ENCODE measurements at regions not wholly inside any gene's neighbourhood (a gene's known extent, or its start where the extent isn't known, plus 50 kb on each side); places are given as distances from the start of the nearest gene placed in this dataset.
"Not testable (repeated sequence)": the region's sequence is repeated elsewhere in the genome, so short reads cannot be mapped to it uniquely, and the experiment has no call there.

DNA sequence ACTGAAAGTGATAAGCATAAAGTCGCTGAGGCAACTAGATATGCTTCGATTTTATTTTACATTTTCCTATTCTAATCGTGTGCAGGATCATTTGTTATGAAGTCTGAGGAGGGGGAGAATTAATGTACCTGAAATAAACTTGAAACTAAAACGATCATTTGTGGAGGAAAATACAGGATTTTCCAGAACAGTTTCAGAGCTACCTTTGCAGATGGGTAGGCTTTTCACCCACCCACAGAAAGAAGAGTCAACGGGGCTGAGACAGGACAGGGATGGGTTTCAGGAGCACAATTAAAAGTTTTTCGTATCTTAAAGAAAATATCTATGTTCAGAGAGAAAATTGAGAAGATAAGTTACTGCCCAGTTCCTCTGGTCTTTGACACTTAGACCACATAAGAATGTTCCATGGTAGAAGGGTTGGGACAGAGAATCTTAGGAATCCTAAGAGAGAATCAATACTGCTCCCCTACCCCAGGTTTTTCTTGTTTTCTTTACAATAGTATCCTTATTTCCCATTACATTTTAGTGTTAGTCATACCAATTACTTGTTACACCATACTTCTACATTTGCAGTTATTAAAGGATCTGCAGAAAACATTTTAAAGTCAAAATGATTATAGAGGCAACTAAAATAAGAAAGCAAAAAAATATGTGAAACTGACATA lies 211.4 kb downstream of the DEPDC1B start:
- DNase-seq (ENCODE audit: low read depth) = no peak

DNA sequence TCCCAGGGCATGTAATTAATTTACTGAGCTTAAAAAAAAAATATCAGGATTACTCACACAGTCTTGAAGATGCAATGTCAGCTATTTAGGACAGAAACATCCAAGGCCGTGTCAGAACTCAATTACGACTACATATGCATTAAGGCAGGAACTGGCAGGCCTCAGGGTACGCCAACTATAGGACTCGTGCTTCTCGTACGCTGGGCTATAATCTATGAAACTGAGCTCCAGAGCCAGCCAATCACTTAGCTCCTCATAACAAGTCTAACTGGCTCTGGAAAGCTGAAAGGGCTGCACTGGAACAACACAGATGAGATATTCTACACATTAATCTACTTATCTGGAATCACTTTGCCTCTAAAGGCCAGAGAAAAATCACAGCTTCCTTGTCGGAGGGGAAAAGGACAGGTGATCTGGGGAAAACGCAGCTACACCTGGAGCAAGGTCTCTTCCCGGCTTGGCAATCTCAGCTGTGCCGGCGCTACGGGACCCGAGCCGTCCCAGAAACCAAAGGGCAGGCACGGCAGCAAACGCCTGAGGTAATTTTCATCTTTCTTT lies 212.0 kb downstream of the DEPDC1B start:
- no peak for DNase-seq (ENCODE audit: low read depth)

DNA sequence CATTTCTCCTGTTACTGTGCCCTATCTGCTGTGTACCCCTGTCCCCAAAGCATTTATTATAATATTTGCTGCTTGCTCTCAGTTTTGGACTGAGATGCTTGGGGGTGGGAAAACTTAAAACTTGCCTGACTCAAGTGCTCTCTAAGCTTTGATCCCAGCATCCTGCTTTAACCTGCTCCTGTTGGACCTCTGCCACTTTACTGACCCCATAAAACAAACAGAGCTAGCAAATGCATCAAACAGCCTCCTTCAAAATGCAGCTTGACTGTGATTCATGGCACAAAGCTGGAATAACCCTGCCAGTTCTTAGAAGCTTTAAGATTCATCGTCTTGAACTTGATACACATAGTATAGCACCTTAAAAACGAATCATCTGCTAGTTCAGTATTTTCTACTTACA lies 212.5 kb downstream of the DEPDC1B start:
- no peak for DNase-seq (ENCODE audit: low read depth)

DNA sequence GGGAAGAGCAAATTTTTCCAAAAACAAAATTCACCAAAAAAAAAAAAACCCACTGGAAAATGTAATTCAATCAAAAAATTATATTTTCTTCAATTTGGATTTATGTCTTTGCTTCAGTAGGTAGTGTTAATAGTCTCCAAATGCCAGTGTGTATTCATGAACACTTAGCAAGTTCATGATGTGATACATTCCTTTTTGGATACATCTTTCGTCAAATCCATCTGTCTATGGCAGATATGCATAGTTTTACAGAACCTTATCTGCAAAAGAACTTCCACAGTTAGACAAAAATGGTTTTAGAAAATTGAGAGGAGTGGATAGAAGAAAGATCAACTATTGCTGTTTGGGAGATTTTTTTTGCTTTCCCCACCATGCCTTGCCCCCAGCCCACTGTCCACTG lies 214.6 kb downstream of the DEPDC1B start:
- DNase-seq (ENCODE audit: low read depth) = no peak

GRCh38 chr5:60483050-60483449 lies 216.9 kb downstream of the DEPDC1B start:
- DNase-seq (ENCODE audit: low read depth) = no peak

GRCh38 chr5:60482301-60482700 lies 217.7 kb downstream of the DEPDC1B start:
- DNase-seq (ENCODE audit: low read depth) = no peak

- no peak for DNase-seq (ENCODE audit: low read depth)
Measured at GRCh38 chr5:60479542-60479941, 220.4 kb downstream of the DEPDC1B start.

DNA sequence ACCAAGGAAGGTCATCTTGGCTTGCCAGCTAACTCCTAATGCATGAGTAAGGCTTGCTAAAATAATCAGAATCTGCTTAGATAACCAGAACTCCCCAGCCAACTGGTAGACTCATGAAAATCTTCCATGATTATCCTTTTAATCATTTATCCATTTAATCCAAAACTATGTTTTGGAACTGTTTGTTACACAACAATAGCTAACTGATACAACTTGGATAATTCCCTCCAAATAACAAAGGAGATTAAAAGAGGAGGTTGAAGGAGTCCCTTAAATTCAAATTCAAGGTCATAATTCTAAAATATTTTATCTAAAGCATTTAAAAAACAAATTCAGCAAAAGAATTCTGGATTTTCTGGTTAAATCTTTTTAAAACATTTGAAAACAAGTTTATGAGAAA lies 222.1 kb downstream of the DEPDC1B start:
- no peak for DNase-seq (ENCODE audit: low read depth)

- no peak for DNase-seq (ENCODE audit: low read depth)
Measured at GRCh38 chr5:60473654-60474053, 226.3 kb downstream of the DEPDC1B start.

DNA sequence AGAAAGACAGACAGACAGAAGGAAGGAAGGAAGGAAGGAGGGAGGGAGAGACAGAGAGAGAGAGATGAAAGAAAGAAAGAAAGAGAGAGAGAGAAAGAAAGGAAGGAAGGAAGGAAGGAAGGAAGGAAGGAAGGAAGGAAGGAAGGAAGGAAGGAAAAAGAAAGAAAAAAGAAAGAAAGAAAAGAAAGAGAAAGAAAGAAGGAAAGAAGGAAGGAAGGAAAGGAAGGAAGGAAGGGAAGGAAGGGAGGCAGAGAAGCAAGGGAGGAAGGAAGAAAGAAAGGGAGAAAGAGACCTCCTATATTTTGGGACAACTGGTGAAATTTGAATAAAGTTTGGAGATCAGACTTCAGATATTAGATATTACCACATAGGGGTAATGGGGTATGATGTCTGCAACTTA lies 226.9 kb downstream of the DEPDC1B start:
- not testable (repeated sequence) for DNase-seq (ENCODE audit: low read depth)

DNA sequence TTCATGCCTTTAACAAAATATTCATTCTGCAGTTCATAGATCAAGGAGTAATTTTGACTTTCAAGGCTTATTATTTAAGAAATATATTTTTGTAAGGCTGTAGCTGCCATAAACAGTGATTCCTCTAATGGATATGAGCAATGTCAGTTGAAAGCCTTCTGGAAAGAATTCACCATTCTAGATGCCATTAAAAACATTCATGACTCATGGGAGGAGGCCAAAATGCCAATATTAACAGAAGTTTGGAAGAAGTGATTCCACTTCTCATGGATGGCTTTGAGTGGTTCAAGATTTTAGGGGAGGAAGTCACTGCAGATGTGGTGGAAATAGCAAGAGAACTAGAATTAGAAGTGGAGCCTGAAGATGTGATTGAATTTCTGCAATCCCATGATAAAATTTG lies 229.1 kb downstream of the DEPDC1B start:
- no peak for DNase-seq (ENCODE audit: low read depth)

GRCh38 chr5:60469286-60469685 lies 230.7 kb downstream of the DEPDC1B start:
- DNase-seq (ENCODE audit: low read depth) = no peak

DNA sequence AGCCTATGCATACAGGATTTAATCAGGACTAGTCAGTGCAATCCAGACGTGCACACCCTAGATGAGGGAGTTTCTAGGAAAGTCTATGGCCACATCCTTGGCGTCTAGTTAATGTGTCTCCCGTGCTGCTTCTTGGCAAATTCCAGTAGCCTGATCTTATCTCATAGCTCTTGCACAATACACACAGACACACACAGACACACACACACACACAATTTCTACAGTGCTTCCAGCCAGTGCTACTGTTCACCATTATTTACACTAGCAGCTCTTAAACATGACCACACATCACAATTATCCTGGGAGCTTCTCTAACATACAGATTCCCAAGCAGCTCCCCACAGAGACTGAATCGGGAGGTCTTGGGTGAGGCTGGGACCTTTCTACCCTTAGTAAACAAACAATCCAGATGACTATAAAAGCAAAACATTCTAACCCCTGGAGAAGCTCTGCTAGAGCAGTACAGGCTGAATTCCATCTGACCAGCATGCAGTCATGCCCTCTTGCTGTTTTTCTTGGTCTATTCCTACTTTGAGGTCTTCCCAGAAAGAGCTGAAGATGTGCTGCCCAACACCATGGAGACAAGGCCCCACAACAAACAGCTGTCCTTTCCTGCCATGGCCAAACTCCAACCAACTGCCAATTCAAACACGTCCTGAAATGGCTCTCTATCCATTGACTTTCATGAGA lies 236.6 kb downstream of the DEPDC1B start:
- no peak for DNase-seq (ENCODE audit: low read depth)

- DNase-seq (ENCODE audit: low read depth) = no peak
Measured at GRCh38 chr5:60458666-60459065, 241.3 kb downstream of the DEPDC1B start.

DNA sequence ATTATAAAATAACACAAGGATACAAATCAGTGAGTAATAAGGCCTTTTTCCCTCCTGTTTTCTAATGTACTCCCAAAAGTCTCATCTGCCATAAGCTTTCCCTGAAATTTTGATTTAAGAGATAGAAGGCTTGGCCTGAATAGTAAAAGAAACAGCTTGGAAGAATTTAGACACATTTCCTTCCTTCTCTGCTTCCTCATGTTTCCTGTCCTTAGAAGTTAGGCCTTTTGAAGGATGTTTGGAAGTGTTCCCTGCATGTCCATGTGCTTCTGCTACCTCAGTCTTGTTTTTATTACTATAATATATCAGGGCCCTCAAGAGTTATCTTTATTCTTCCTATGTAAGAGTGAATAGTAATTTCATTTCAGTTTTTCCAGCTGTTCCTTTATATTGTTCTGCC lies 242.7 kb downstream of the DEPDC1B start:
- DNase-seq (ENCODE audit: low read depth) = no peak

DNA sequence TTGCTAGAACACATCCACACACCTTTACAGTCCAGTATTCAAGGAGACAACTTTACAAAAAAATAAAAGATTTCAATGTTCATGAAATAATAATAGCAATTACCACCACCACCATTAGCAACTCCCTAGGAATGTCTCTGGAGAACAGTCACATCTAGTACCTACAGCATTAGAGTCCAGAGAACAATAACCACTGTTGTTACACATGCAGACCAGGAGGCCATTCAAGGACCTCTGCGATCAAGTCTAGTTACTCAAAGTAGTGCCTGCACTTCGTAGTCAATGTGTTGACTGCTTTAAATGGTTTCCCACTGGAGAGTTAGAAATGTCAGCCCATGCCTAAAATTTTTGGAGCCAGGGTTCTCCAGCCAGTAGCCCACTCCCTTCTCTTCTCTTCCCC lies 244.4 kb downstream of the DEPDC1B start:
- no peak for DNase-seq (ENCODE audit: low read depth)

GRCh38 chr5:60454277-60454676 lies 245.7 kb downstream of the DEPDC1B start:
- DNase-seq (ENCODE audit: low read depth) = not testable (repeated sequence)

DNA sequence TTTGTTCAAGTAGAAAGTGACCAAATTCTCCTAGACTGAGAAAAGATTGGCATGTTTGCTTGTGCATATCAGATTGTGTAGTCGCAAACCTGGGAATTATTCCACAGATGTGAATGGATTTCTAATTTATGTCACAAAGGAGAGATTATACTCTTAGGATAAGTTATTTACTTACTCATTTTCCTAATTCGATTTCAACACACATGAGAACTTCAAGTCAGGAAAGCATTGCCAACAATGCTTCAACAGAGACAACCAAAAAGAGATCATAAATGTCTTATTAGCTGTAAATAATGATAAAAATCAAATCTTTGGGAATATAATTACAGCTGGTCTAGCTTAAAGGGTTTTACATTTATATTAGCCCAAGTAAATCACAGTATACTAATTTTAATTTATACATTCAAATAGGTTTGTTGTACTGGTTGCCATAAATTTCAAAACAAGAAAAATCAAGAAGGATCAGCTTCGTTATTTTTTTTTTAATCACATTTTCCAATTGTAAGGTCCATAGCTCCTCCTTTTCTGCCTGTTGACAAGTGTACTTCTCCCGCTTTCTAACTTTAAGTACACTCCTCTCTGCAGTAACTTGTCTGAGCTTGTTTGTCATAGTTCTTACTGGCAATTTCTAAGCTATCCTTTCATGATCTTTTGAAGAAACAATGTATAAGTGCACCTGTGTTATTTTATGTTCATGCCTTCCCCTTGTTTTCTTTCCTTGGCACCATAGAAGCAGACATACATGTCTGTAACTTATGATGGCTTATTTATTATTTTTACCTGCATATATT lies 246.6 kb downstream of the DEPDC1B start:
- DNase-seq (ENCODE audit: low read depth) = no peak

DNA sequence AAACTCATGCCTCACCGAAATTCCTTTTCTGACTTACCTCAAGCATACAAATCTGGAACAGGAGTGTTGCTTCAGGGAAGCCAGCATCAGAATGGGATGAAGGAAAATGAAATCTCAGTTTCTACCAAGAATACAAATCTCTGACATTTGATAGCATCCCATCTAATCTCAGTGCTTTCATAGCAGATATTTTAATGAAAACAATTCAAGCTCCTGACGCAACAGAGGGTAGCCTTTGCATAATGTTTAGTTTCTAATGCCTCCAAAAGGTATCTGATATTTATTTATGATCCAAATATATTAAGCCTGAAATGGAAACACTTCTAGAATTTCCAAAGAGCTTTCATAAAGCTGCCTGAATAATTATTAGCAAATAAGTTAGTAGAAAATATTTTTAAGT lies 251.4 kb downstream of the DEPDC1B start:
- DNase-seq (ENCODE audit: low read depth) = no peak

DNA sequence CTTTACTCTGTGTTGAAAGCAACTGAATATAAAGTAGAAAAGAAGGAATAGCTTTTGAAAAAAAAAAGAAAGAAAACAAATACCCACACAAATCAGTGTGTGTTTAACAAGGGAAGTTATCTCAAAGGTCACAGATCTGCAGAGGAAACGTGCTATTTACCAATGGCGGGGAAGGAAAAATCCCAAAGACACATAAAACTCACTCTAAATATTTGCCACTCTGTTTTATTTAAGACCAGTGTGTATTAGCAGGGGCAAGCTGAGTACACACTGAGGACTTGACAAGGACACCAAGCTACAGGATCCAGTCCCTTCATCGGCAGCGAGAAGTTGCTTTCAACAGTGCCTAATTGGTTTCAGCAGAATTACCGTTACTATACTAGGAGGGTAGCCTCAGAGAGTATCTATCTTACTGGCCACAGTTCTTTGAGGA lies 252.5 kb downstream of the DEPDC1B start:
- DNase-seq (ENCODE audit: low read depth) = no peak

DNA sequence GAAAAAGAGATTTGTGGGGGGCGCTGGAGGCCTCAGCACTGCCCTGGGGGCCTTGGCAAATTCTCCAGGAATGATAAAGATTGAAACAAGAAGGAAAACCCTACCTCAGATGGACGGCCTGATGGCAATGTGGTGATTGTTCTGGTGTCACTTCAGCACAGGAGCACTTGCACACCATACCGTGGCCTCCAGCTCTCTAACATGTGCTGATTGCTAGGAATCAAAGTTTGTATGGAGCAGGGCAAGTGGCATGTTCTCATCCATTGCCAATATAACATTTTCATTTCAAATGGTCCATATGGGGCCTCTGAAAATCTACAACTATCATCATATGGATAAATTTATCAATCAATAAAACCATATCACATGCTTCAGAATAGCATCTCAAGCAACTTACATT lies 253.0 kb downstream of the DEPDC1B start:
- DNase-seq (ENCODE audit: low read depth) = no peak

- DNase-seq (ENCODE audit: low read depth) = no peak
Measured at GRCh38 chr5:60445921-60446320, 254.0 kb downstream of the DEPDC1B start.

DNA sequence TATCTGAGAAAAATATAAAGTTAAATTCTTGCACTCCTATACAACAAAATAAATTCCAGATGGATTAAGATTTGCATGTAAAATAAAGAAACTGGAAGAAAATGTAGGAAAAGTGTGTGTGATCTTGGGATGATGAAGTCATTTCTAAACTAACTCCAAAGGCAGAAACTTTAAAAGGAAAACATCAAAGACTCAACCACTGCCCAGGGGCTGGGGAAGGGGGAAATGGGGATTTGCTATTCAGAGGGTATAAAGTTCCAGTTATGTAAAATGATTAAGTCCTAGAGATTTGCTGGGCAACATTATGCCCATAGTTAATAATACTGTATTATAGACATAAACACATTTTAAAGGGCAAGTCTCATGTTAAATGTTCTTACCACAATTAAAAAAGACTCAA lies 254.5 kb downstream of the DEPDC1B start:
- DNase-seq (ENCODE audit: low read depth) = no peak
